DMS79 (cell line): ENCODE measurements at regions not wholly inside any gene's neighbourhood (a gene's known extent, or its start where the extent isn't known, plus 50 kb on each side); places are given as distances from the start of the nearest gene placed in this dataset.
A peak's percentile ranks its signal among the peaks of the same experiment; 100 is the strongest.
"Not testable (repeated sequence)": the region's sequence is repeated elsewhere in the genome, so short reads cannot be mapped to it uniquely, and the experiment has no call there.

Experiments
- DNase-seq: peaks from one replicate; lab custom pipeline; 2025; lab: John Stamatoyannopoulos, UW

GRCh38 chr6:9103876-9104521 lies 668.7 kb upstream of the SLC35B3 start:
- no peak for DNase-seq

GRCh38 chr6:9101920-9102319 lies 666.6 kb upstream of the SLC35B3 start:
- DNase-seq = no peak

GRCh38 chr6:9100869-9101580 lies 665.7 kb upstream of the SLC35B3 start:
- DNase-seq = no peak

- no peak for DNase-seq
Measured at GRCh38 chr6:9095729-9096128, 660.4 kb upstream of the SLC35B3 start.

- no peak for DNase-seq
Measured at GRCh38 chr6:9095137-9095536, 659.8 kb upstream of the SLC35B3 start.

- DNase-seq = no peak
Measured at GRCh38 chr6:9089724-9090123, 654.4 kb upstream of the SLC35B3 start.

- DNase-seq = no peak
Measured at GRCh38 chr6:9087470-9087869, 652.1 kb upstream of the SLC35B3 start.

GRCh38 chr6:9086331-9086730 lies 651.0 kb upstream of the SLC35B3 start:
- DNase-seq = no peak

GRCh38 chr6:9085709-9086070 lies 650.3 kb upstream of the SLC35B3 start:
- no peak for DNase-seq

GRCh38 chr6:9085054-9085708 lies 649.8 kb upstream of the SLC35B3 start:
- no peak for DNase-seq

GRCh38 chr6:9083108-9083507 lies 647.8 kb upstream of the SLC35B3 start:
- DNase-seq = no peak

- DNase-seq = no peak
Measured at GRCh38 chr6:9066726-9067125, 631.4 kb upstream of the SLC35B3 start.

GRCh38 chr6:9064156-9064555 lies 628.8 kb upstream of the SLC35B3 start:
- DNase-seq = peak; percentile 19

GRCh38 chr6:9062596-9062995 lies 627.3 kb upstream of the SLC35B3 start:
- peak; percentile 32 for DNase-seq

- no peak for DNase-seq
Measured at GRCh38 chr6:9057937-9058336, 622.6 kb upstream of the SLC35B3 start.

GRCh38 chr6:9056556-9056955 lies 621.2 kb upstream of the SLC35B3 start:
- DNase-seq = no peak

GRCh38 chr6:9044426-9044825 lies 609.1 kb upstream of the SLC35B3 start:
- no peak for DNase-seq

- DNase-seq = no peak
Measured at GRCh38 chr6:9040718-9041117, 605.4 kb upstream of the SLC35B3 start.

- DNase-seq = no peak
Measured at GRCh38 chr6:9039258-9039657, 603.9 kb upstream of the SLC35B3 start.

- DNase-seq = no peak
Measured at GRCh38 chr6:9028086-9028485, 592.7 kb upstream of the SLC35B3 start.

- no peak for DNase-seq
Measured at GRCh38 chr6:9025796-9026394, 590.5 kb upstream of the SLC35B3 start.

GRCh38 chr6:9025228-9025627 lies 589.9 kb upstream of the SLC35B3 start:
- no peak for DNase-seq

- DNase-seq = not testable (repeated sequence)
Measured at GRCh38 chr6:9024246-9024645, 588.9 kb upstream of the SLC35B3 start.
